ENCODE measurements at regions not wholly inside any gene's neighbourhood (a gene's known extent, or its start where the extent isn't known, plus 50 kb on each side); places are given as distances from the start of the nearest gene placed in this dataset.

DNA sequence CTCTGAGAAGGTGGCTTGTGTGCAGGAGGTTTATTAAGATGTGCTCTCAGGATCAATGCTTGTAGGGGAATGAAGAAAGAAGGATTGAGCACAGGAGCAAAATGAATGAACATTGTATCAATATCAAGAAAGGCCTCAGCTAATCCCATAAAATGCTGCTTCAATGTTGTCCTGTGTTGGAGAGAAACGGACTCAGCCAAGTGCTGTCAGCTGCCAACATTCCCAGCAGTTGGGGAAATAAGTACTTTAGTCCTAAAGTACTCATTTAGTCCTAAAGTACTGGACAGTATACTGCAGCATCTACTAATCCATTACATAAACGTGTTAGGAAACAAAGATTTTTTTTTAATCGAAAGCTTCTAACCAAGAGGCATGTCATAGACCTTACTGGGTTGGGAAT, 255.9 kb downstream of the SEC23A start:
- POLR2A ChIA-PET = no interaction called here
- no peak for DNase-seq
- Mint-ChIP-seq H3K9me3 (no peaks in the 10 kb centered on the region), H3K27ac (no peak overlapping the region), H3K4me1 (ENCODE audit: low read depth) (no peaks in the 10 kb centered on the region), H3K27me3 (no peaks in the 10 kb centered on the region), H3K4me3 (no peak overlapping the region), H3K36me3 (ENCODE audit: low read depth) (no peaks in the 10 kb centered on the region)
- intact Hi-C loops (cut with DNase I, micrococcal nuclease) = no loop called here
- no peaks in the 10 kb centered on the region for H3K9me3 ChIP-seq (ENCODE audit: control insufficient read depth in 1 of 2, insufficient read depth in 1 of 2, low read length in 2 of 2)
- no peak overlapping the region for H3K27ac ChIP-seq (ENCODE audit: low read depth in 1 of 2, low read length in 2 of 2)
- no peaks in the 10 kb centered on the region for H3K4me1 ChIP-seq (ENCODE audit: insufficient read depth, low read length)
- no peaks in the 10 kb centered on the region for H3K36me3 ChIP-seq (ENCODE audit: insufficient read depth, low read length)
- no peaks in the 10 kb centered on the region for H3K27me3 ChIP-seq (ENCODE audit: control insufficient read depth in 1 of 2, insufficient read depth in 2 of 2, low read length in 2 of 2)
- H3K4me3 ChIP-seq (ENCODE audit: low read length) = no peak overlapping the region
- ATAC-seq (ENCODE audit: poor library complexity) = no peak
- TF ChIP-seq, protein P1, sequence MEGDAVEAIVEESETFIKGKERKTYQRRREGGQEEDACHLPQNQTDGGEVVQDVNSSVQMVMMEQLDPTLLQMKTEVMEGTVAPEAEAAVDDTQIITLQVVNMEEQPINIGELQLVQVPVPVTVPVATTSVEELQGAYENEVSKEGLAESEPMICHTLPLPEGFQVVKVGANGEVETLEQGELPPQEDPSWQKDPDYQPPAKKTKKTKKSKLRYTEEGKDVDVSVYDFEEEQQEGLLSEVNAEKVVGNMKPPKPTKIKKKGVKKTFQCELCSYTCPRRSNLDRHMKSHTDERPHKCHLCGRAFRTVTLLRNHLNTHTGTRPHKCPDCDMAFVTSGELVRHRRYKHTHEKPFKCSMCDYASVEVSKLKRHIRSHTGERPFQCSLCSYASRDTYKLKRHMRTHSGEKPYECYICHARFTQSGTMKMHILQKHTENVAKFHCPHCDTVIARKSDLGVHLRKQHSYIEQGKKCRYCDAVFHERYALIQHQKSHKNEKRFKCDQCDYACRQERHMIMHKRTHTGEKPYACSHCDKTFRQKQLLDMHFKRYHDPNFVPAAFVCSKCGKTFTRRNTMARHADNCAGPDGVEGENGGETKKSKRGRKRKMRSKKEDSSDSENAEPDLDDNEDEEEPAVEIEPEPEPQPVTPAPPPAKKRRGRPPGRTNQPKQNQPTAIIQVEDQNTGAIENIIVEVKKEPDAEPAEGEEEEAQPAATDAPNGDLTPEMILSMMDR (IDR thresholded peaks at IDR 0.05) = no peak
- CTCF ChIA-PET = no interaction called here

DNA sequence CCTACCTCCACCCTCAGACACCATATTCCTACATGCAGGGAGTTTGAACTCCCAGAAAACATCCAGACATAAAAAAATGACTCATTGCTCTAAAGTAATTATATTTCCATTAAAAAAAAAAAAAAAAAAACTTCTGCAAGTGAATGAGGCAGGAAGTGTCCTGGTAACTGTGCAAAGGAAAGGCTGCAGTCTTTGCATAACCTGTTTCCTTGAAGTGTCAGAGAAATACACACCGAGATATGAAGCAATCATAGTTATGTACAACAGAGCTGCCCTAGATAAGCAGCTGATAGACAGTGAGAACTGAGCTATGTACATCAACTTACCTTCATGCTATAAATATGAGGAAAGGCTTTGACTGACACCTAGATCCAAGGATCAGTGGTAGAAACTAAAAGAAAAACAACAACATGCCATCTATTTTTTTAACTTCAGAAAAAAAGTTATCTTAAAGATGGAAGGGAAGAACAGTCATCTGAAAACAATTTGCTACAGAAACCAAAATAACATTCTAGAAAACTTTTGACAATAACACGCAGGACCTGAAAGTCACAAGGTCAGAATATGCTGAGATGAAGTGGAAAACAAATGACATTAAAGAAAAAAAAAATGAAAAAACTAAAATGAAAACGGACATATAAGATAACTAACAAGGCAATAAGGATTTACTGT, 263.2 kb downstream of the SEC23A start:
- POLR2A ChIA-PET = no interaction called here
- H3K27ac ChIP-seq (ENCODE audit: low read depth in 1 of 2, low read length in 2 of 2) = no peak overlapping the region
- H3K9me3 ChIP-seq (ENCODE audit: control insufficient read depth in 1 of 2, insufficient read depth in 1 of 2, low read length in 2 of 2) = peaks cover 0 to 3% of the 10 kb centered on the region in 2 experiments
- no peaks in the 10 kb centered on the region for H3K9me3 Mint-ChIP-seq
- H3K4me1 ChIP-seq (ENCODE audit: insufficient read depth, low read length) = no peaks in the 10 kb centered on the region
- H3K36me3 ChIP-seq (ENCODE audit: insufficient read depth, low read length) = no peaks in the 10 kb centered on the region
- no peaks in the 10 kb centered on the region for H3K36me3 Mint-ChIP-seq (ENCODE audit: low read depth)
- no peaks in the 10 kb centered on the region for H3K27me3 Mint-ChIP-seq
- intact Hi-C loops (cut with DNase I, micrococcal nuclease) = no loop called here
- DNase-seq = no peak
- H3K4me1 Mint-ChIP-seq (ENCODE audit: low read depth) = no peaks in the 10 kb centered on the region
- TF ChIP-seq, protein P1 (IDR thresholded peaks at IDR 0.05) = no peak
- CTCF ChIA-PET = interaction anchor here (0.7 to 0.9 kb wide), 2 partner anchors 9 to 12 kb away, joined by 3 to 4 read pairs; no protein-coding TSS in a partner anchor
- H3K4me3 Mint-ChIP-seq = no peak overlapping the region
- ATAC-seq (ENCODE audit: poor library complexity) = no peak
- H3K4me3 ChIP-seq (ENCODE audit: low read length) = no peak overlapping the region
- no peaks in the 10 kb centered on the region for H3K27me3 ChIP-seq (ENCODE audit: control insufficient read depth in 1 of 2, insufficient read depth in 2 of 2, low read length in 2 of 2)
- no peak overlapping the region for H3K27ac Mint-ChIP-seq

DNA sequence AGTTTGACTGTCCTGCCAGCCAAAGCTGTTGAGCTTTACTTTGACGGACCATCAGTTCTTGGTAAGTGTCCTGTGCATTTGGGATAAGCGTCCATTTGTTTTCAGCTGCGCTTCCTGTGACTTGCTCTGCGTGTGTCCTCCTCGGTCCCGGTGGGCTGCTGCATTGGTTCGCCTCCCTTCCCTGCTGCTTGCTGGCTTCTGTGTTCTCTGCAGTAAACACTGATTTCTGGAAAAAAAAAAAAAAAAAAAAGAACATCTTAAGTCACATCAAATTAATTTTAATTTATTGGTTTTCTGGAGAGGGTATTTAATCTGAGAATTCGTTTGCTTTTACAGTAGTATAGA, 264.1 kb downstream of the SEC23A start:
- Mint-ChIP-seq H3K4me3 (no peak overlapping the region), H3K36me3 (ENCODE audit: low read depth) (no peaks in the 10 kb centered on the region), H3K27me3 (no peaks in the 10 kb centered on the region), H3K9me3 (no peaks in the 10 kb centered on the region), H3K27ac (no peak overlapping the region), H3K4me1 (ENCODE audit: low read depth) (no peaks in the 10 kb centered on the region)
- Histone ChIP-seq H3K36me3 (ENCODE audit: insufficient read depth, low read length) (no peaks in the 10 kb centered on the region), H3K27ac (ENCODE audit: low read depth in 1 of 2, low read length in 2 of 2) (no peak overlapping the region), H3K9me3 (ENCODE audit: control insufficient read depth in 1 of 2, insufficient read depth in 1 of 2, low read length in 2 of 2) (peaks cover 0 to 3% of the 10 kb centered on the region in 2 experiments), H3K4me3 (ENCODE audit: low read length) (no peak overlapping the region), H3K4me1 (ENCODE audit: insufficient read depth, low read length) (no peaks in the 10 kb centered on the region), H3K27me3 (ENCODE audit: control insufficient read depth in 1 of 2, insufficient read depth in 2 of 2, low read length in 2 of 2) (no peaks in the 10 kb centered on the region)
- ATAC-seq (ENCODE audit: poor library complexity) (no peak), DNase-seq (no peak)
- TF ChIP-seq, protein P1 (IDR thresholded peaks at IDR 0.05) = no peak
- intact Hi-C loops (cut with DNase I, micrococcal nuclease) = no loop called here
- CTCF ChIA-PET = interaction anchor here (0.7 to 0.9 kb wide), 2 partner anchors 10 to 11 kb away, joined by 3 to 4 read pairs; no protein-coding TSS in a partner anchor
- POLR2A ChIA-PET = no interaction called here
